Fibroblast of mammary gland (primary cell): ENCODE measurements at regions not wholly inside any gene's neighbourhood (a gene's known extent, or its start where the extent isn't known, plus 50 kb on each side); places are given as distances from the start of the nearest gene placed in this dataset.
"Not testable (repeated sequence)": the region's sequence is repeated elsewhere in the genome, so short reads cannot be mapped to it uniquely, and the experiment has no call there.

Experiments
- DNase-seq: peaks from one replicate; pipeline ENCODE4 v3.0.0-alpha.2; 2010; ENCODE audit warnings: low read depth
- H3K4me3 ChIP-seq: 2 replicates; pipeline ENCODE4 v1.5.1; 2011; ENCODE audit warnings: low read depth, mild to moderate bottlenecking, low read length, moderate library complexity; ENCODE audit not compliant: control insufficient read depth
- TF ChIP-seq, protein P1 (sequence below): conservative IDR thresholded peaks from 2 replicates; pipeline ENCODE4 v1.5.1; 2011; ENCODE audit warnings: low read depth, low read length, inconsistent platforms; ENCODE audit not compliant: control insufficient read depth, insufficient read depth

DNA sequence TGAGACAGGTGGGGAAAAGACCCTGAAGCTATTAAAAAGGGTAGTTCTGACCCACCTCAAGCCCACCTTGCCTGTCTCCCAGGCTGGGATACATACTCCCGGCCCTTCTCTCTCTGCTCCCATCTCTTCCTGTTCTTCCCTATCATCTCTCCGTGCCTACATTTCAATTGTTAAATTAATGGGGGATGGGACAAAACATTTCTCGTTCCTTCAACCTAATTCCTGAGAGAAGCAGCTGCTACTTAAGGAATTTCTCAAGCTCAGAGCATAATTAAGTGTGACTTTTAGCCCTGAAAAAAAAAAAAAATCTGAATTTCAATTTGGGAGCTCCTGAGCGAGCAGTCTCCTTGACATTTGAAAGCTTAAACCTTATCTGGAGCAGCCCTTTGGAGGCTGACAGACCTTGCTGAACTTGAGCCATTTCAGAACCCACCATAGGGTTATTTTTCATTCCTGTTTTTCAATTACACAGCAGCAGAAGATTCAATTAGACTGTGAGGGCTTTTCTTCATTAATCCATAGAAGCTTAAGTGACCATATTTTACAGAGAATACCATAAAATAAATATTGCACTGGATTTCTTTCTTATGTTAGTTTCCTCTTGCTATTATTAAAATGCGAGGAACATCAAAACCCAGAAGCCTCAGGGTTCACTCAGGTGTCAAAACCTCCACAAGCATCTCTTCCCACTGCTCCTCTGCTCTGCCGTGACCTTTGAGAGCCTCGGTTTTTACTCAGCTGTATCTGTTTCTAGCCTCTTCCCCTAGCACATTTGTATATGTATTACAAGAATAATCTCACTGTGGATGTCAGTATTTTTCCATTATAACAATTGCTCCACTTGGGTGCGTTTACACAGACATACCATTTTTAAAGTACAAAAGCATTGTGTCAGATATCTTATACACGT, 125.7 kb downstream of the B3GNT2 start:
- no peak for DNase-seq
- TF ChIP-seq, protein P1, sequence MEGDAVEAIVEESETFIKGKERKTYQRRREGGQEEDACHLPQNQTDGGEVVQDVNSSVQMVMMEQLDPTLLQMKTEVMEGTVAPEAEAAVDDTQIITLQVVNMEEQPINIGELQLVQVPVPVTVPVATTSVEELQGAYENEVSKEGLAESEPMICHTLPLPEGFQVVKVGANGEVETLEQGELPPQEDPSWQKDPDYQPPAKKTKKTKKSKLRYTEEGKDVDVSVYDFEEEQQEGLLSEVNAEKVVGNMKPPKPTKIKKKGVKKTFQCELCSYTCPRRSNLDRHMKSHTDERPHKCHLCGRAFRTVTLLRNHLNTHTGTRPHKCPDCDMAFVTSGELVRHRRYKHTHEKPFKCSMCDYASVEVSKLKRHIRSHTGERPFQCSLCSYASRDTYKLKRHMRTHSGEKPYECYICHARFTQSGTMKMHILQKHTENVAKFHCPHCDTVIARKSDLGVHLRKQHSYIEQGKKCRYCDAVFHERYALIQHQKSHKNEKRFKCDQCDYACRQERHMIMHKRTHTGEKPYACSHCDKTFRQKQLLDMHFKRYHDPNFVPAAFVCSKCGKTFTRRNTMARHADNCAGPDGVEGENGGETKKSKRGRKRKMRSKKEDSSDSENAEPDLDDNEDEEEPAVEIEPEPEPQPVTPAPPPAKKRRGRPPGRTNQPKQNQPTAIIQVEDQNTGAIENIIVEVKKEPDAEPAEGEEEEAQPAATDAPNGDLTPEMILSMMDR: no peak
- H3K4me3 ChIP-seq: no peak overlapping the region

DNA sequence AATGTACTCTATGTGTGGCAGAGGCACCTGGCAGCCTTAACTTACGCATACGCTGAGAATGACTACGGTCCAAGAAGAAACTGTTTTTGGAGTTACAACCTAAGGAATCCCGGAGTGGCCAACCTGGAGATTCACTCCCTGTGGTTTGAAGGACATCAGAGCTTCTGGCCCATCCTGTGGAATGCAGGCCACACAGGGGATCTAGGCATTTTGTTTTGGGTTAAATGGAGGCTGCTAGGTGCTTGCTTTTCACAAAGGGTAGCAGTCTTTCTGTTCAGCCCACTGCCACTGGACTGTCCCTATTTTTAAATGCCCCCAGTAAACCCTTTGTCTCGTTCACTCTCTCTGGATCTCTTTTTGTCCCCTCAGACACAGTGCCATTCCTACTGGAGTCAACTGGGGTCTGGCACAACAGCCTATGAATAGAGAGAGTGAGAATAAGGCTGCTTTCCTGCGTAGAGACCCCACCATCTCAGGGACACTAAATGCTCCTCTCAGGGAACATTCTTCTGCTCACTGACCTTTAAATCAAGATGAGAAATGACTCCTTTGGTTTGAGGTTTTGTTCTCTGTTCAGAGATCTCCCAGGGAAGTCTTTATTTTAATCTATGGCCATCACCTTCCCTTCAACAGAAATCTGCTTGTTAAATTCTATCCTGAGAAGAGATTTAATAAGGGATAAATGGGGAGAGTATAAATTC, 124.9 kb downstream of the B3GNT2 start:
- TF ChIP-seq, protein P1: no peak
- no peak overlapping the region for H3K4me3 ChIP-seq
- no peak for DNase-seq

DNA sequence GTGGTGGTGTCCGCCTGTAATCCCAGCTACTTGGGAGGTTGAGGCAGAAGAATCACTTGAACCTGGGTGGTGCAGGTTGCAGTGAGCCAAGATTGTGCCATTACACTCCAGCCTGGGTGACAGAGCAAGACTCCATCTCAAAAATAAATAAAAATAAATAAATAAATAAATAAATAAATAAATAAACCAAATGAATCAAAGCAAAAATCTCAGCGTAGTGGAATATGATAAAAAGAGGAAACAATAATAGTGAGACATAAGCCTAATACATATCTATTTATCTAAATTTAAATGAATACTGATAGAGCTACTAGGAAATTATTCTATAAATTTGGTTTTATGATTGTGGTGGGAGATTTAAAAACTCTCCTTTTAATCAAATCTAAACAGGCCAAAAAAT, 124.2 kb downstream of the B3GNT2 start:
- not testable (repeated sequence) for DNase-seq, H3K4me3 ChIP-seq

DNA sequence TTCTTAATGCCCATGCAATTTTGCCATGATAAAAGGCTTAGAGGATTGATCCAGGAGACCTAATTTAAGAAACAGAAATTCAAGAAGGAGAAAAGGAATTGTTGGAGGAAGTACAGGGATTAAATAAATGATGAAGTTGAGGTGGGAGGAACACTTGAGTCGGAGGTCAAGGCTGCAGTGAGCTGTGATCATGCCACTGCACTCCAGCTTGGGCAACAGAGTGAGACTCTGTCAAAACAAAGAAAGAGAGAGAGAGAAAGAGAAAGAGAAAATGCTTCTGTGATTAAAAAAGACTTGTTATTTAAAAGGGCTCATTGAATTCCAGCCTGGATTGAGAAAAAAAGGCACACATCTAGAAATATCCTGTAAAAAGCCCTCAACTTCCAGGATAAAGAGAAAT, 123.2 kb downstream of the B3GNT2 start:
- no peak overlapping the region for H3K4me3 ChIP-seq
- DNase-seq: no peak
- TF ChIP-seq, protein P1: no peak

DNA sequence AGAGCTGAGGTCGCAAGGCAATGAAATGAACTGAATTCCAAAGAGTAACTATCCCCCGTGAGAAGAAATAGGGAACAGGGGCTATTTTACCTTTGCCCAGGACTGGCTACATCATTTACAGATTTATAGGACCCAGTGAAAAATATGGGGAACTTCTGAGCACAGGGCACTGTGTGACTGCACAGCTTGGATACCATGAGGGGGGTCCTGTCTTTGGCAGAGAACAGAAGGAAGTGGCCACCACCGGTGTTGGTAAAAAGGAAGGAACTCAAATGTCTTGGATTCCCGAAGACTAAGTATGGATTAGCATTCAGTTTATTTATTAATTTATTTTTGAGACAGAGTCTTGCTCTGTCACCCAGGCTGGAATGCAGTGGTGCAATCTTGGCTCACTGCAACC, 119.6 kb downstream of the B3GNT2 start:
- DNase-seq: no peak
- no peak overlapping the region for H3K4me3 ChIP-seq
- TF ChIP-seq, protein P1: no peak

DNA sequence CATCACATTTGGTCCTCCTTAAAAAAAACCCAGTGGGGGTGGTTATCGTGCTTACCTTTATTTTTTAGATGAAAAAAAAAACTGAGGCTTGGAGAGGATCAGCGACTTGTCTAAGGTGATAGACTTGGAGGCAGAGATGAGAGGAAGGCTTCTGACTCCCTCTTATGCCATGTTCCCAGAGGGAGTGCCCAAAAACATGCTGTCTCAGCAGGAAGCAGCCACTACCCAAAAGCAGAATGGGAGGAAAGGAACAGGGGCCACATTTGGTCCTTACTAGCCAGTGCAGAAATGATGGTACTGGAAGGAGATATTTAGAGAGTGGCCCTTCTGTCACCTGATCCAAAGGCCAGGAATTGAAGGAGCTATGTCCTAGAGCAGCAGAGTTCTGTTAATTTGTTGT, 118.4 kb downstream of the B3GNT2 start:
- no peak overlapping the region for H3K4me3 ChIP-seq
- DNase-seq: no peak
- TF ChIP-seq, protein P1: no peak

DNA sequence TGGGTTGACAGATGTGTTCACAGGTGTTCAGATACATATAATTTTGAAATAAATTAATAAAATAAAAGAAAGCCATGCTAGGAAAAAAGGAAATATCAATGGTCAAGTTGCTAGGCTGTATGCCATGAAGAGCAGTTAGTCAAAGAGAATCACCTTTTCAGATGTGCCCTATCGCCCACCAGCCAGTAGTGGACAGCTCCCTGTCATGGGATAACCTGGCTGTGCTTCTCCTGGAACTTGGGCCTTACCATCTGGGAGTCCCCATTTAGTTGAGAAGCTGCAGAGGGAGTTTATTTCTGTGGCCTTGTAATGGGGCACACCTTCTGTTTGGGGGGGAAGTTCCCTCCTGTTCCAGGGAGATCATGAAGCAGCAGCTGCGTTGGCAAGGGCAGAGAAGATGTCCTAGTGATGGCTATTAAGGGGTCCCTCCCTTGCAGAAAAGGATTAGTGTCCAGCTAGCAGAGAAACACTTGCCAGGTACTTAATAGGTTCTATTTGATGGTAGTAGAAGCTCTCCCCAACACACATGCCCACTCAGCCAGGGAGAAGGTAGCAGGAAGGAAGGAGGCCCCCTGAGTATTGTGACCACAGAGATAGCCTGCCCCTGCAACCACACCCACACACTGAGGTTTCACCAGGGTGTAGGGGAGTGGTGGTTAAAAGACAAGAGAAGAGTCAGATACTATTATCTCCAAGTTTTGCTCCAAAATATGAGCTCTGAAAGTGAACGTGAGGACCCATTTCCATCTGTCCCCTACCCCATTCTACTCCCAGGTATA, 117.7 kb downstream of the B3GNT2 start:
- TF ChIP-seq, protein P1: no peak
- no peak overlapping the region for H3K4me3 ChIP-seq
- DNase-seq: no peak
